OCI-LY1 (cell line): ENCODE measurements at regions not wholly inside any gene's neighbourhood (a gene's known extent, or its start where the extent isn't known, plus 50 kb on each side); places are given as distances from the start of the nearest gene placed in this dataset.

Experiments
- H2AFZ ChIP-seq: fragments of 200-600 bp; sonication (generic), shearing (Covaris generic); 2 replicates; pipeline ENCODE4 v1.6.0; 2014; ENCODE audit warnings: antibody characterized with exemption, mild to moderate bottlenecking, low read length
- H3F3A ChIP-seq: fragments of 200-600 bp; sonication (generic), shearing (Covaris generic); 2 replicates; pipeline ENCODE4 v1.6.0; 2014; ENCODE audit warnings: mild to moderate bottlenecking, antibody characterized with exemption, low read length, moderate library complexity; ENCODE audit not compliant: insufficient read depth
- H3K27ac ChIP-seq: fragments of 200-600 bp; sonication (generic); 2 replicates; pipeline ENCODE4 v1.5.1; 2014; ENCODE audit warnings: low read length, mixed run types, mild to moderate bottlenecking, low read depth; ENCODE audit not compliant: poor library complexity, severe bottlenecking
- H3K27me3 ChIP-seq: fragments of 200-600 bp; sonication (generic); 2 replicates; pipeline ENCODE4 v1.6.0; 2014; ENCODE audit warnings: antibody characterized with exemption, mild to moderate bottlenecking, low read length, moderate library complexity; ENCODE audit not compliant: insufficient read depth
- H3K36me3 ChIP-seq: fragments of 200-600 bp; sonication (generic); 2 replicates; pipeline ENCODE4 v1.6.1; 2014; ENCODE audit warnings: mild to moderate bottlenecking, antibody characterized with exemption, low read length, moderate library complexity, mixed read lengths; ENCODE audit not compliant: insufficient read depth
- H3K4me1 ChIP-seq: fragments of 200-600 bp; sonication (generic); 2 replicates; pipeline ENCODE4 v1.5.1; 2014; ENCODE audit warnings: mild to moderate bottlenecking, low read length, moderate library complexity; ENCODE audit not compliant: insufficient read depth, severe bottlenecking
- H3K4me2 ChIP-seq: fragments of 200-600 bp; sonication (generic), shearing (Covaris generic); 2 replicates; pipeline ENCODE4 v1.6.1; 2014; ENCODE audit warnings: low read length
- H3K4me3 ChIP-seq: fragments of 200-600 bp; sonication (generic); 2 replicates; pipeline ENCODE4 v1.5.1; 2014; ENCODE audit warnings: low read length, low read depth, mild to moderate bottlenecking, mixed read lengths; ENCODE audit not compliant: poor library complexity, severe bottlenecking
- H3K79me2 ChIP-seq: fragments of 200-600 bp; shearing (Covaris generic); 2 replicates; pipeline ENCODE4 v1.6.1; 2016; ENCODE audit warnings: mixed run types, low read length, mixed read lengths; ENCODE audit not compliant: insufficient read depth
- H3K9ac ChIP-seq: fragments of 200-600 bp; sonication (generic), shearing (Covaris generic); 2 replicates; pipeline ENCODE4 v1.6.1; 2014; ENCODE audit warnings: mild to moderate bottlenecking, low read length, mixed read lengths
- H3K9me2 ChIP-seq: fragments of 200-600 bp; sonication (generic), shearing (Covaris generic); 2 replicates; pipeline ENCODE4 v1.6.1; 2014; ENCODE audit warnings: low read depth, mild to moderate bottlenecking, low read length, mixed read lengths
- H3K9me3 ChIP-seq: fragments of 200-600 bp; shearing (Covaris generic); 2 replicates; pipeline ENCODE4 v1.6.1; 2014; ENCODE audit warnings: low read length, mixed read lengths
- H4K20me1 ChIP-seq: fragments of 200-600 bp; sonication (generic), shearing (Covaris generic); 2 replicates; pipeline ENCODE4 v1.6.0; 2016; ENCODE audit warnings: mild to moderate bottlenecking, low read length; ENCODE audit not compliant: insufficient read depth
- EZH2 ChIP-seq: fragments of 200-600 bp; sonication (generic), shearing (Covaris generic); IDR thresholded peaks from 2 replicates; pipeline ENCODE4 v1.8.0; 2017; ENCODE audit warnings: borderline replicate concordance, mixed run types, mild to moderate bottlenecking, antibody characterized with exemption, low read length, moderate library complexity, mixed read lengths
- TF ChIP-seq, protein P1 (sequence below): fragments of 200-600 bp; sonication (generic), shearing (Covaris generic); IDR thresholded peaks from 2 replicates; pipeline ENCODE4 v1.5.1; 2017; ENCODE audit warnings: mild to moderate bottlenecking, antibody characterized with exemption, low read length, moderate library complexity, mixed read lengths

DNA sequence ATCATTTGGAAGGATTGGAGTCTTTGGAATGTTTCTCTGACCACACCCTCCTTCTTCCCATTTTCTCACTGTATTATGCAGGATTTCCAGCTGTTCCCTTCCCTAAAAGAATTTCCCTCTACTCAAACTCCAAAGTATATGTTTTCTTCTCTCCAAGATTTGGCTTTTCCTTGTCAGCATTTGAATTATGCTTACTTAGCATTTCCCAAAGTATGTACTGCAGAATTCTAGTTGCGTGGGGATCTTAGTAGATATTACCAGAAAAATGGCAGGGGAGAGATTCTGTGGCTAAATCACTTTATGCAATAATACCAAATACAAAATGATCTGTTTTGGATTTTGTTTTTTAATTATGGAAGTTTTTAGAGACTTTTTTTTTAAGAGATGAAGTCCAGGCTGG is 142.3 kb downstream of the OR4C45 start:
- Histone ChIP-seq H3K9me3 (no peaks in the 10 kb centered on the region), H3K27me3 (no peaks in the 10 kb centered on the region)

DNA sequence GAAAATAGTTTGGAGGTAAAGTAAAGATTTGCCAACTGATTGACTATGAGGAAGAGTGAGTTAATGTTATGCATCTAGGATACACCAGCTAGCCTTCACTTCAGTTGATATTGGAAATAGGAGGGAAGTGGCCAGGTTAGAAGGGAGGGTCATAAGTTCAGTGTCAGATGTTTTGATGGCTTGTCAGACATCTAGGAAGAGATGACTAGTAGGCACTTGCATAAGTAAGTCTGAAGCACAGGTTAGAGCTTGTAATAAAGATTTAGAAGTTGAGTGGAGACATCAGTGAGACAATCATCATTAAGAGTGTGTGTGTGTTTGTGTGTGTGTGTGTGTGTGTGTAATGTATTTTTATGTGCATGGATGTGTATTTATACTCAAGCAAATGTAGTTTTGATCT is 146.1 kb downstream of the OR4C45 start:
- no peaks in the 10 kb centered on the region for H3K36me3 ChIP-seq
- H3K9me2 ChIP-seq = no peaks in the 10 kb centered on the region
- H4K20me1 ChIP-seq = no peaks in the 10 kb centered on the region
- no peak for TF ChIP-seq EZH2
- TF ChIP-seq, protein P1, sequence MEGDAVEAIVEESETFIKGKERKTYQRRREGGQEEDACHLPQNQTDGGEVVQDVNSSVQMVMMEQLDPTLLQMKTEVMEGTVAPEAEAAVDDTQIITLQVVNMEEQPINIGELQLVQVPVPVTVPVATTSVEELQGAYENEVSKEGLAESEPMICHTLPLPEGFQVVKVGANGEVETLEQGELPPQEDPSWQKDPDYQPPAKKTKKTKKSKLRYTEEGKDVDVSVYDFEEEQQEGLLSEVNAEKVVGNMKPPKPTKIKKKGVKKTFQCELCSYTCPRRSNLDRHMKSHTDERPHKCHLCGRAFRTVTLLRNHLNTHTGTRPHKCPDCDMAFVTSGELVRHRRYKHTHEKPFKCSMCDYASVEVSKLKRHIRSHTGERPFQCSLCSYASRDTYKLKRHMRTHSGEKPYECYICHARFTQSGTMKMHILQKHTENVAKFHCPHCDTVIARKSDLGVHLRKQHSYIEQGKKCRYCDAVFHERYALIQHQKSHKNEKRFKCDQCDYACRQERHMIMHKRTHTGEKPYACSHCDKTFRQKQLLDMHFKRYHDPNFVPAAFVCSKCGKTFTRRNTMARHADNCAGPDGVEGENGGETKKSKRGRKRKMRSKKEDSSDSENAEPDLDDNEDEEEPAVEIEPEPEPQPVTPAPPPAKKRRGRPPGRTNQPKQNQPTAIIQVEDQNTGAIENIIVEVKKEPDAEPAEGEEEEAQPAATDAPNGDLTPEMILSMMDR = no peak
- H3K4me3 ChIP-seq = no peak overlapping the region
- no peak overlapping the region for H3K9ac ChIP-seq
- no peak overlapping the region for H3K27ac ChIP-seq
- H3K9me3 ChIP-seq = no peaks in the 10 kb centered on the region
- H3K27me3 ChIP-seq = no peaks in the 10 kb centered on the region
- H3K4me1 ChIP-seq = no peaks in the 10 kb centered on the region
- no peak overlapping the region for H2AFZ ChIP-seq
- H3K4me2 ChIP-seq = no peak overlapping the region
- H3F3A ChIP-seq = no peaks in the 10 kb centered on the region
- H3K79me2 ChIP-seq = no peaks in the 10 kb centered on the region

More for the DNA sequence above, 142.3 kb downstream of the OR4C45 start:
- H3K9ac ChIP-seq = no peak overlapping the region
- no peaks in the 10 kb centered on the region for H4K20me1 ChIP-seq
- H3K4me1 ChIP-seq = no peaks in the 10 kb centered on the region
- no peak overlapping the region for H3K4me2 ChIP-seq
- no peaks in the 10 kb centered on the region for H3K9me2 ChIP-seq
- no peaks in the 10 kb centered on the region for H3F3A ChIP-seq
- no peak overlapping the region for H2AFZ ChIP-seq
- H3K4me3 ChIP-seq = no peak overlapping the region
- TF ChIP-seq, protein P1 = no peak
- no peak for TF ChIP-seq EZH2
- H3K79me2 ChIP-seq = no peaks in the 10 kb centered on the region
- no peaks in the 10 kb centered on the region for H3K36me3 ChIP-seq
- H3K27ac ChIP-seq = no peak overlapping the region

DNA sequence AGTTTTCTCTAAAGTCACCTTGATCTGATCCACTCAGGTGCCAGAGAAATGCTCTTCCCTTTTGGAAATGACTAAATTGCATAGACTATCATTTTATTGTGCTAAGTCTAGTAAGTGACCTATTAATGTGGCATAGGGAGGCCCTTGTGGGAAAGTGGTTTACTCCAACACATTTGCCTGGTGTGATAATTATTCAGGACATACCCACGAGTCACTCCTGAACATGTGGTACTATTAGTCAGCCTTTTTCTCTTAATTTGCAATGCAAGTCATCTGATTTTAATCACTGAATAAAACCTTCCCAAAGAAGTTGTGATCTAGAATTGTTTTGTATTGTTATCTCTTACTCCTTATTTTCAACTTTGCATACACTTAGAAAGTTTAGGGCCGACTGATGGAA is 148.7 kb downstream of the OR4C45 start:
- H3K27ac ChIP-seq = no peak overlapping the region
- H3K9me2 ChIP-seq = no peaks in the 10 kb centered on the region
- no peaks in the 10 kb centered on the region for H3K79me2 ChIP-seq
- H3K9ac ChIP-seq = no peak overlapping the region
- H2AFZ ChIP-seq = no peak overlapping the region
- TF ChIP-seq, protein P1 = no peak
- TF ChIP-seq EZH2 = no peak
- no peaks in the 10 kb centered on the region for H3K36me3 ChIP-seq
- H3K27me3 ChIP-seq = no peaks in the 10 kb centered on the region
- H3K4me2 ChIP-seq = no peak overlapping the region
- H3K4me3 ChIP-seq = no peak overlapping the region
- no peaks in the 10 kb centered on the region for H4K20me1 ChIP-seq
- no peaks in the 10 kb centered on the region for H3F3A ChIP-seq
- H3K9me3 ChIP-seq = no peaks in the 10 kb centered on the region
- H3K4me1 ChIP-seq = no peaks in the 10 kb centered on the region
